GM06990 (cell line): ENCODE measurements at regions not wholly inside any gene's neighbourhood (a gene's known extent, or its start where the extent isn't known, plus 50 kb on each side); places are given as distances from the start of the nearest gene placed in this dataset.

ENCODE experiments used
- DNase-seq: peaks from one replicate; pipeline ENCODE4 v3.0.0-alpha.2; 2011; ENCODE audit not compliant: insufficient read length; ENCODE audit errors: extremely low read depth
- H3K27me3 ChIP-seq: replicated peaks from 2 replicates; pipeline ENCODE4 v1.6.0; 2011; ENCODE audit warnings: low read length; ENCODE audit not compliant: control insufficient read depth, insufficient read depth
- H3K36me3 ChIP-seq: 2 replicates; pipeline ENCODE4 v1.5.1; 2011; ENCODE audit warnings: low read length; ENCODE audit not compliant: control insufficient read depth, insufficient read depth
- H3K4me3 ChIP-seq: replicated peaks from 2 replicates; pipeline ENCODE4 v1.5.1; 2011; ENCODE audit warnings: low read depth, mild to moderate bottlenecking, control low read depth, low read length
- CTCF ChIP-seq: IDR thresholded peaks from 2 replicates; pipeline ENCODE4 v1.5.1; 2011; ENCODE audit warnings: low read length, control low read depth, mild to moderate bottlenecking, inconsistent platforms; ENCODE audit not compliant: insufficient read depth, poor library complexity, severe bottlenecking

GRCh38 chr6:4364711-4365110, 229.3 kb upstream of the ECI2 start:
- TF ChIP-seq CTCF: no peak
- Histone ChIP-seq H3K36me3 (no peaks in the 10 kb centered on the region), H3K4me3 (no peak overlapping the region), H3K27me3 (no peaks in the 10 kb centered on the region; the same call in 1 of the 2 replicates)
- no peak for DNase-seq

- Histone ChIP-seq H3K27me3 (no peaks in the 10 kb centered on the region; the same call in 1 of the 2 replicates), H3K4me3 (no peak overlapping the region), H3K36me3 (no peaks in the 10 kb centered on the region)
- TF ChIP-seq CTCF: no peak
- no peak for DNase-seq
These were observed 228.8 kb upstream of the ECI2 start for GRCh38 chr6:4364172-4364571.

GRCh38 chr6:4363656-4364055, 228.3 kb upstream of the ECI2 start:
- H3K27me3 ChIP-seq: no peaks in the 10 kb centered on the region; the same call in 1 of the 2 replicates
- no peak overlapping the region for H3K4me3 ChIP-seq
- TF ChIP-seq CTCF: no peak
- no peaks in the 10 kb centered on the region for H3K36me3 ChIP-seq
- DNase-seq: no peak

DNA sequence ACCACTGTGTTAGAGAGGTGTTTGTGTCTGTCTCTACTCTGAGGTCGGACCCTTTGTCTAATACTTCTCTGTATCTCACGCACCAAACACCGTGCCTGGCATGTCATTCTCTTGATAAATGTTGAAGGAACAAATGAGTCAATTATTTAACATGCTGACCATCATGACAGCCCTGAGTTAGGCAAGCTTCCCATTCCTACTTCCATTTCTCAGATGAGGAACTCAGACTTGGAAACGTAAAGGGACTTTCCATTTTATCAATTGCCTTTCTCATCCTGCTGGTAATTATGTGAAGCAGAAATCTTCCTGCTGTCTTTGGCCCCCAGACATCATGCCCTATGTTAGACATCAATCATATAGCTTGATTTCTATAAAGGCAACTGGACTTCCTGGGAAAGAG, 227.0 kb upstream of the ECI2 start:
- H3K36me3 ChIP-seq: no peaks in the 10 kb centered on the region
- H3K27me3 ChIP-seq: no peaks in the 10 kb centered on the region; the same call in 1 of the 2 replicates
- no peak overlapping the region for H3K4me3 ChIP-seq
- TF ChIP-seq CTCF: no peak
- DNase-seq: no peak

DNA sequence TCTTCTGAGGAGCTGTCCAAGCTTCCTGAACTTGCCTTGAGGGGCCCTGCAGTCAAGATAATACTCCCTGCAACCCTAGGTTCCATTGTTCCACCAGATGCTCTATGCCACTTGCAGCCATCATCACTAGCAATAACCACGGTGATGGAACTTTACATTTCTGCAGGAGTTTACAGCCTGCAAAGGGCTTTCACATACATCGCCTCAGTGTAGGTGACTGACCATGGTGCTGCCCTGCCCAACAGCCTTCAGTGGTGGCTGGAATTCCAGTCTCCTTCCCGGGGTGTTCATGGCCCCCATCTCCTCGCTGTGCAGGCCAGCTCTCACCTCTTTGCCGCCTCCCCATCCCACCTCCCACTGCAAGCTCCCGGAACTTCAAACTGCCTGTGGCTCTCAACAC, 225.5 kb upstream of the ECI2 start:
- no peak for DNase-seq
- no peak for TF ChIP-seq CTCF
- Histone ChIP-seq H3K36me3 (no peaks in the 10 kb centered on the region), H3K4me3 (no peak overlapping the region), H3K27me3 (no peaks in the 10 kb centered on the region; the same call in 1 of the 2 replicates)

GRCh38 chr6:4359108-4359730, 223.8 kb upstream of the ECI2 start:
- DNase-seq: no peak

More at GRCh38 chr6:4359108-4359730, 223.8 kb upstream of the ECI2 start:
- H3K4me3 ChIP-seq: no peak overlapping the region
- no peaks in the 10 kb centered on the region for H3K36me3 ChIP-seq
- H3K27me3 ChIP-seq: no peaks in the 10 kb centered on the region; the same call in 1 of the 2 replicates
- TF ChIP-seq CTCF: no peak
